Jurkat, Clone E6-1 (cell line): ENCODE measurements at regions not wholly inside any gene's neighbourhood (a gene's known extent, or its start where the extent isn't known, plus 50 kb on each side); places are given as distances from the start of the nearest gene placed in this dataset.

Experiments used
- DNase-seq: peaks from one replicate; pipeline ENCODE4 v3.0.0-alpha.2; 2011; ENCODE audit warnings: low read depth, low spot score
- H3K4me3 ChIP-seq: 2 replicates; pipeline ENCODE4 v1.5.1; 2011; ENCODE audit warnings: mild to moderate bottlenecking, low read length, control low read depth, moderate library complexity

DNA sequence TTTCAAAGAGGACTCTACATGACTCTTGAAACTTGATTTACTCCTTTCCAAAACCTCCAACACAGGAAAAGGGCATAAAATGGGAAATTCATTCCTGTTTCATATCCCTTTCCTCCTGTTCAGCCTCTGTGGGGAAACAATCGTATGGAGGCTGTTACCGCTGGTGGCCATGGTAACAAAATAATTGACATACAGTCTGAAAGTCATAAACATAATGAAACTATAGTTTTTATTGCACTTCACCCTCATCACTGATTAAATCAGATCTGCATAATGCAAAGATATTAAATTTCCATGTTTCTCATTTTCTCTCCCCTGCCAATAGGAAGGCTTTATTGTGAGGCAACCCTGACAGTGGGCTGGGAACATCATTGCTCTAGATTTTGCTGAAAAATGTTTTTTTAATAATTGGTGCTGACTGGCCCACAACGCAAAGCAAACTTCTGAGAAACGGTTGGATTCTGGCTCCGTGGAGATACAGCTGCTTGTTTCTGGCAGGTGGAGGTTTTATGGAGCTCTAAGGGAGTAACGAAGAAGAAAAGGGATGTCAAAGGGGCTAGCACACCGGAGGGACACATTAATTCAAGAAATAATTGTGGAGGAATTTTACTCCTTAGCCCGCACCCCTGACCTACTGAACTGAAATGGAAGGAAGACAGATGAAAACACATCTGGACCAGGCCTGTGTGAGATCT, 154.2 kb upstream of the SHISA6 start:
- no peak overlapping the region for H3K4me3 ChIP-seq
- no peak for DNase-seq

- H3K4me3 ChIP-seq, result no peak overlapping the region
- DNase-seq, result no peak
Observed at GRCh38 chr17:11082559-11082958, 158.5 kb upstream of the SHISA6 start.

DNA sequence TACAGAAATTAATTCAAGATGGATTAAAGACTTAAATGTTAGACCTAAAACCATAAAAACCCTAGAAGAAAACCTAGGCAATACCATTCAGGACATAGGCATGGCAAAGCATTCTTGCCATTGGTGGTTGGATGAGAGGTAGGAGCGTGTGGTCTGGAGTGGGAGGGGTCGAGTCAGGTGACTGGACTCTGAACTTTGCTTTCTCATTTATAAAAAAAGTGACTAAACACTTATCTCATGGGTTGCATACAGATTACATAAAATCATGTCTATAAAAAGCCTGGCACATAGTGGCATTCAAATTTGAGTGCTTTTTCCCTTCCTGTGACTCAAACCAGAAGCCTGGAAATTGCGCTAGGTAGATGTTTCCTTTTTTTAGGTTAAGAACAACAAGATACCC, 159.7 kb upstream of the SHISA6 start:
- DNase-seq, result no peak
- no peak overlapping the region for H3K4me3 ChIP-seq

DNA sequence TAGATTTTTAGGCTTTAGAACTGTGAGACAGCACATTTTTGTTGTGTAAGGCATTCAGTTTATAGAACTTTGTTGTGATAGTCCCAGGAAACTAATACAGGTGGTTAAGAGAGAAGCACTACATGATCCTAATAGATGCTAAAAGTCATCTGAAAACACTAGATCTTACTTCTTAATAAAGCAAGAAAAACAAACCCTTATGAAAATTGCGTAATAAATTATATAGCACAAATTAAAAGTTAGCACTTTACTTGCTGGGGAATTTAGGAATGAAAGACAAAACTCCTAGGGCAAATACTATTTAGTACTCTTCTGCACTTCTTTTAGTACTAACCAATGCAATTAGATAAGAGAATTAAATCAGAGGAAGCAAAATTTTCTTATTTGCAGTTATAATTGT, 163.3 kb upstream of the SHISA6 start:
- no peak for DNase-seq
- H3K4me3 ChIP-seq, result no peak overlapping the region

DNA sequence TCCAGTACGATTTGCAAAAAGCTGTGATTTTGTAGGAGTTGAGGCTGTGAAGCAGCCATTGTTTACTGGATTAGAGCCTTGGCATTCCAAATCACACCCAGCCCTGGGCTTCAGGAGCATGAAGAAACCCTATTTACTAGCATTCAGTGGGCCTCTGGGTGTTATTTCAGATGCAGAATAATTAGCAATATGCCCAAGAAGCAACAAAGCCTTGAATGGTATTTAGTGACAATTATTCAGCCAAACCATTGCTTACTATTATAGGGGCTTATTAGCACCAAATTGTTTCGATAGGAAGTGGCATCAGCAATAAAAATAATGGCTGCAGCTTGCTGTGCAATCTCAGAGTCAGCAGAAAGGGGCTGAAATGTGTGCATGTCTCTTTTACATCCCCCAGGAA, 166.6 kb upstream of the SHISA6 start:
- no peak for DNase-seq
- H3K4me3 ChIP-seq, result no peak overlapping the region

GRCh38 chr17:11056926-11057325, 184.1 kb upstream of the SHISA6 start:
- no peak overlapping the region for H3K4me3 ChIP-seq
- no peak for DNase-seq

GRCh38 chr17:11053846-11054245, 187.2 kb upstream of the SHISA6 start:
- no peak for DNase-seq

DNA sequence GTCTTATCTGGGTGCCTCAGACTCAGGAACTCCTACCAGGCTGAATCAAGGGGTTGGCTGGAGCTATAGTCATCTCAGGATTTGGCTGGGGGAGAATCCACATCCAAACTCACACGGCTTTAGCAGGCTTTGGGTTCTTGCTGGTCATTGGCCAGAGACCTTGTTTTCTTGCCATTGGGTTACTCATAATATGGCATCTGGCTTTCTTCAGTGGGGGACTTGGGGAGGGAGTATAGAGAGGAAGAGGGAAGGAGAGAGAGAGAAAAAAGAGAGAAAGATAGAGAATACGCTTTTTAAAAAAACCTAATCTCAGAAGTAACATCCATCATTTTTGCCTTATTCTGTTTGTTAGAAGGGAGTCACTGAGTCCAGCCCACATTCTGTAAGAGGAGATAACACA, 191.5 kb upstream of the SHISA6 start:
- H3K4me3 ChIP-seq, result no peak overlapping the region
- DNase-seq, result no peak

More at GRCh38 chr17:11053846-11054245, 187.2 kb upstream of the SHISA6 start:
- H3K4me3 ChIP-seq, result no peak overlapping the region

GRCh38 chr17:11047228-11047627, 193.8 kb upstream of the SHISA6 start:
- no peak for DNase-seq
- no peak overlapping the region for H3K4me3 ChIP-seq

GRCh38 chr17:11039342-11039741, 201.5 kb upstream of the PIRT start:
- DNase-seq, result no peak
- no peak overlapping the region for H3K4me3 ChIP-seq

- H3K4me3 ChIP-seq, result no peak overlapping the region
- DNase-seq, result no peak
Observed at GRCh38 chr17:11035681-11036080, 197.8 kb upstream of the PIRT start.

DNA sequence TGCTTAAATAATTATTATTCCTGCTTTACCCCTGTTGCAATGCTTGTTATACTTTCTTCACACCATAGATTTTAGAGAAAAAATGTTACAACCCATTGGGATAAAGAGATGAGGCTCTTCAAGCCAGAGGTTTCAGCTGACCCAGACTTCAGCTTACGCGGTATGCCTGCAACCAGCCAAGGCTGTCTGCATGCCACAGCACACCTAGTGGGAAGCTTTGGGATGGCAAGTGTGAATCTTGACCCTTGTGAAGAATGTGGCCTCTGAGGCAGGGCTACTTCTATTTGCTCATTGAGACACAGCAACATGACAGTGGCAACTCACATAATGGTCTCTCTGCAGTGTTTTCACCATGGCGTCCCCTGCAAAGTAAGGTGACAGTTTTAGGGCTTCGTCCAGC, 193.9 kb upstream of the PIRT start:
- DNase-seq, result no peak
- no peak overlapping the region for H3K4me3 ChIP-seq

- DNase-seq, result no peak
- H3K4me3 ChIP-seq, result no peak overlapping the region
Observed at GRCh38 chr17:11029791-11030190, 191.9 kb upstream of the PIRT start.

DNA sequence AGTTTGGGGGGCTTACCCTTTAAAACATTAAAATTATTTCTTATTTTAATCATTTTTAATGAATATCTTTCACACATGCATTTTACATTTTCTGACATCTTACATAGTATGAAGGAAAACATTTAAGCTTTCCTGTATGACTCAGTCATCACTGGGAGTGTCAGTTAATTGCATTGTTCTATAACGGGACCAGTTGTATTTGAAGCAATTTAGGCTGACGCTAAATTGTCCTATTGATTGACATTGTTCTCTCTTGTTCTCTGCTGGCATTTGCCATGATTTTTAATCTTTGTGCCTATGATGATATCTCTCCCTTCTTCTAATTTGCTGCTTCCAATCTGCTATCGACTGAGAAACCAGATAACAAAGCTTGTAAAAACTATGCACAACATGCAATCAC, 190.5 kb upstream of the PIRT start:
- no peak overlapping the region for H3K4me3 ChIP-seq
- DNase-seq, result no peak

DNA sequence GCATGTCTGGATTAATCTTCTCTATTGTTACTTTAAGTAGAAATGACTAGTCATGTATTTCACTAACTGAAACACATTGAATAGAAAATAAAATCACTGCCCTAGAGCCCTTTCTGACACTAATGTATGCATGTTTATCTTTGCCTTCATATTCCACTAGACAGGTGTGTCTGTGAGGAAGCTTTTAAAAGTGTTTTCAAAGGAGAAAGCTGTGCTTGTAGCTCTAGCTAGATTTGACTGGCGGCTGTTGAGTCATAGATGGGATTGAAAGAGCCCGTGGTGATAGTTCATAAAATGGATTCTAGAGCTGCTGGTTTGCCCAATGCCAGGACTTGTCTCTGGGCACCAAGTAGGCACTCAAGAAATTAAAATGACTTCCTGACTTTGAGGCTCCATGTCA, 189.0 kb upstream of the PIRT start:
- DNase-seq, result no peak
- no peak overlapping the region for H3K4me3 ChIP-seq

DNA sequence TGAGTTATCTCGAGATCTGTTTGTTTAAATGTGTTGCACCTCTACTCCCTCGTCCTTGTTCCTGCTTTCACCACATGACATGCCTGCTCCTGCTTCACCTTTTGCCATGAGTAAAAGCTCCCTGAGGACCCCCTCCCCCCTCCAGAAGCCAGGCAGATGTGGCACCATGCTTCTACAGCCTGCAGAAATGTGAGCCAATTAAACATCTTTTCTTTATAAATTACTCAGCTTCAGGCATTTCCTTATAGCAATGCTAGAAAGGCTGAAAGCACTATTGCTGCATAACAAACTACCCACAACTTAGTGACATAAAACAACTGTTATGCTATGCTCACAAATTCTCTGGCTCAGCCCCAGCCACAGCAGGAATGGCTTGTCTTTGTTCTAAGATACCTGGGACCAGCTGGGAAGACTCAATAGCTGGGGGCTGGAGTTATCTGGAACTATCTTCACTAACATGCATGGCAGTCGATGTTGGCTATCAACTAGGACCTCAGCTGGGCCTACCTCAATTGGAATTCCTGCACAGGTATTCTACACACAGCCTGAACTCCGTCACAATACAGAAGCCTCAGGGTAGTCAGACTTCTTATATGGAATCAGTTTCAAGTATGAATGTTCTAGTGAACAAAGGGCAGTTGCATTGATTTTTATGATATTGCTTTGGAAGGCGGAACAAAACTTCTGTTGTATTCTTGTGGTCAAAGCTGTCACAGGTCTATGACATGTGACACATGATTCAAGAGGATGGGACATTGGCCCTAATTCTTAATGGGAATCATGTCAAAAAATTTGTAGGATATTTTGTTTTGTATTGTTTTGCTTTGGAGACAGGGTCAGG, 186.0 kb upstream of the PIRT start:
- H3K4me3 ChIP-seq, result no peak overlapping the region
- DNase-seq, result no peak

DNA sequence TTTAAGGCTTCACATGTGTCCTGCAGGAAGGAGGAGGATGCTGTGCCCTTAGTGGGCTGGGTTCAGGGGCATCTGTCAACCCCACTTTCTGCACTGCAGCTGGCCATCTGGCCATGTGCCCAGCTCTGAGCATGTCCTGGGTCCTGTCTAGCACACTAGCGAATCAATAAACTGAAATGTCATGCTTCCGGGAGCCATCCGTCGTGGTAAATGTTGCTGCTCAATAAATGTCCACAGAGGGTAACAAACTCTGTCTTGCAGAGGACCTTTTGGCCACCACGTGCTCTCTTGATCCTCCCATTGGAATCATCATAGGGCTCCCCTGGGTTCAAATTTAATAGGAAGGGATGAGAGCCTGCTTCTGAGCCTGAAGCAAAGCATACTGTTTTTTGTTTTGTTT, 168.6 kb upstream of the PIRT start:
- DNase-seq, result no peak
- no peak overlapping the region for H3K4me3 ChIP-seq

DNA sequence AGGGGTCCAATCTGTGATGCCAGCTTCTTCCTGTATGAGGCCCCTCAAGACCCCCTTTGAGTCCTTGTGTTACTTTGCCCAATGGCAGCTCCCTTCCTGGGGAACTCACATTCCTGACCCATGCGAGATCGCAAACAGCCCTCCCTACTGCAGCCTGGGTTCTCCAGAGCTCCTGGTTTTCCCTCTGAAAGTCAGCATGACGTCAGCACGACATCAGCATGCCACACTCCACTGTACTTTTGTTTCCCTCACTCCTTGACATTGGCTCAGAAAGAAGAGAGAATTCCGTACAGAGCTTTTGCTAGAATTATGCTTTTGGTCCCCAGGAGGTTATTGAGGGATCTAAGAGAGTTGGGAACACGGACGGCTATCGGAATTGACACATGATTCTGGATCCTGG, 168.1 kb upstream of the PIRT start:
- H3K4me3 ChIP-seq, result no peak overlapping the region
- DNase-seq, result no peak

DNA sequence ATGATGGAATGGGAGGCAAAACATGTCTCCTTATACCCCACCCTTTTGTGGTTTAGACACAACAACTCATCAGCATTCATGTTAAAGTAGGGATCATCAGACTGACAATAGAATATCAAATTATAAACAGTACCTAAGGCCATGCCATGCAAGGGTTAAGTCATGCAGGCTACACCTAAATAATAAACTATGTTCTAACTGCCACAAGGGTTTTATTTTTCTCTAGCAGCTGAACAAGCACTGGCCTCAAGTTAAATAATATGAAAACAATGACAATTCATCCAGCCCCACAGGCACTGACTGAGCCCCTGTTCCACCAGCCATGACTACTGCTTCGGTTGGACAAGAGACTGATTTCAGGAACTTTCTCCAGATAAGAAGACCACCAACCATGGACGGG, 164.5 kb upstream of the PIRT start:
- no peak overlapping the region for H3K4me3 ChIP-seq
- DNase-seq, result no peak

DNA sequence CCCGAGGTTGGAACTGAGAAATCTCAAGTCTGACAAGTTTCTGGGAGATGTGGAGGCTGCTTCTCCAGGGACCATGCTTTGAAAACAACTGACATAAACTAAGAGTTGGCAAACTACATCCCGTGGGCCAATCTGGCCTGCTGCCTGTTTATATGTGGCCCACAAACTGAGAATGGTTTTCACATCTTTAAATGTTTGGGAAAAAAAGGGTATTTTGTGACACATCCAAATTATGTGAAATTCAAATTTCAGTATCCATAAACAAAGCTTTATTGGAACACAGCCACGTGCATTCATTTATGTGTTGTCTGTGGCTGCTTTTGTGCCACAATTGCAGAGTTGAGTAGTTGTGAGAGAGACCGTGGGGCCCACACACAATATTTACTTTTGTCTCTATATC, 163.8 kb upstream of the PIRT start:
- DNase-seq, result no peak
- no peak overlapping the region for H3K4me3 ChIP-seq

DNA sequence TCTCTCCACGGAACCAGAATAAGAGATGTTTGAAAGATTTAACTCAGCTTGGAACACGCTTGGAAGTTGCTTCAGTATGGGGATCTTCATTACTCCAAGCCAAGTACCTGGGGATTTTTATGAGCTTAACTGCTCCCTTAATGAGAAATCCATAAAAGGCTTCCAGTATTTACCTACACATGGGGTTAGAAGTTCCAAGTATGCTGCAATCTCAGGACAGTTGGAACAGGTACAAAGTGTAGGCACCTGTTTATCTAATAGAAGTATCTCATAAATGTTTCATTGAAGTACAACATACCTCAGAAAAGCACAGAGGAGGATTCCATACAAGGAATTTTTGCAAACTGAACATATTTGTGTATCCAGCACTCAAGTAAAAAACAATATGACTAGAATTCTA, 161.6 kb upstream of the PIRT start:
- DNase-seq, result no peak

More for the DNA sequence above, 161.6 kb upstream of the PIRT start:
- no peak overlapping the region for H3K4me3 ChIP-seq
